OCI-LY1 (cell line): ENCODE measurements at regions not wholly inside any gene's neighbourhood (a gene's known extent, or its start where the extent isn't known, plus 50 kb on each side); places are given as distances from the start of the nearest gene placed in this dataset.

ENCODE experiments used
- CTCF ChIP-seq: fragments of 200-600 bp; sonication (generic), shearing (Covaris generic); IDR thresholded peaks from 2 replicates; pipeline ENCODE4 v1.5.1; 2017; ENCODE audit warnings: mild to moderate bottlenecking, antibody characterized with exemption, low read length, moderate library complexity, mixed read lengths
- EZH2 ChIP-seq: fragments of 200-600 bp; sonication (generic), shearing (Covaris generic); IDR thresholded peaks from 2 replicates; pipeline ENCODE4 v1.8.0; 2017; ENCODE audit warnings: borderline replicate concordance, mixed run types, mild to moderate bottlenecking, antibody characterized with exemption, low read length, moderate library complexity, mixed read lengths

GRCh38 chr3:115396801-115397200 lies 226.5 kb upstream of the GAP43 start:
- TF ChIP-seq CTCF (no peak), EZH2 (no peak)
